ENCODE measurements at regions not wholly inside any gene's neighbourhood (a gene's known extent, or its start where the extent isn't known, plus 50 kb on each side); places are given as distances from the start of the nearest gene placed in this dataset.
"Not testable (repeated sequence)": the region's sequence is repeated elsewhere in the genome, so short reads cannot be mapped to it uniquely, and the experiment has no call there.

DNA sequence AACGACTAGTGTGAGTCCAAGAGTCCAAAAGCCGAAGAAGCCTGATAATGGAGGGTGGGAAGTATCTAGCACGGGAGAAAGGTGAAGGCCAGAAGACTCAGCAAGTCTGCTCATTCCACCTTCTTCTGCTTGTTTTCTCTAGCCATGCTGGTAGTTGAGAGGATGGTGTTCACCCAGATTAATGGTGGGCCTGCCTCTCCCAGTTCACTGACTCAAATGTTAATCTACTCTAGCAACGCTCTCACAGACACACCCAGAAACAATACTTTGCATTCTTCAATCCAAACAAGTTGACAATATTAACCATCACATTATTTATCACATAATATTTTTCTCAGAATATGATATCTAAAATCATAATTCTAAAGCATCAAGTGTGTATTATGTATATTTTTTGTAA is 1055.1 kb upstream of the PCDH10 start:
- H3K27me3 Mint-ChIP-seq (ENCODE audit: unreplicated experiment), result no peaks in the 10 kb centered on the region
- no peak overlapping the region for H3K27ac Mint-ChIP-seq (ENCODE audit: unreplicated experiment)
- peaks cover 3% of the 10 kb centered on the region for H3K9me3 Mint-ChIP-seq (ENCODE audit: unreplicated experiment)
- no peak overlapping the region for H3K4me3 Mint-ChIP-seq (ENCODE audit: unreplicated experiment)
- no peak for TF ChIP-seq CTCF (IDR thresholded peaks at IDR 0.05)
- DNase-seq (ENCODE audit: extremely low spot score, unreplicated experiment), result no peak
- no peaks in the 10 kb centered on the region for H3K4me1 Mint-ChIP-seq (ENCODE audit: unreplicated experiment)
- H3K36me3 Mint-ChIP-seq (ENCODE audit: unreplicated experiment), result no peaks in the 10 kb centered on the region

GRCh38 chr4:132097041-132097440 is 1052.1 kb upstream of the PCDH10 start:
- Mint-ChIP-seq H3K36me3 (ENCODE audit: unreplicated experiment) (no peaks in the 10 kb centered on the region), H3K9me3 (ENCODE audit: unreplicated experiment) (peaks cover 3% of the 10 kb centered on the region), H3K4me1 (ENCODE audit: unreplicated experiment) (no peaks in the 10 kb centered on the region), H3K27ac (ENCODE audit: unreplicated experiment) (no peak overlapping the region), H3K4me3 (ENCODE audit: unreplicated experiment) (no peak overlapping the region), H3K27me3 (ENCODE audit: unreplicated experiment) (no peaks in the 10 kb centered on the region)
- no peak for DNase-seq (ENCODE audit: extremely low spot score, unreplicated experiment)
- no peak for TF ChIP-seq CTCF (IDR thresholded peaks at IDR 0.05)

- Mint-ChIP-seq H3K9me3 (ENCODE audit: unreplicated experiment) (no peaks in the 10 kb centered on the region), H3K27me3 (ENCODE audit: unreplicated experiment) (no peaks in the 10 kb centered on the region), H3K36me3 (ENCODE audit: unreplicated experiment) (no peaks in the 10 kb centered on the region), H3K4me1 (ENCODE audit: unreplicated experiment) (no peaks in the 10 kb centered on the region), H3K27ac (ENCODE audit: unreplicated experiment) (no peak overlapping the region), H3K4me3 (ENCODE audit: unreplicated experiment) (no peak overlapping the region)
- no peak for TF ChIP-seq CTCF (IDR thresholded peaks at IDR 0.05)
- no peak for DNase-seq (ENCODE audit: extremely low spot score, unreplicated experiment)
Observed at GRCh38 chr4:132101526-132101925, 1047.6 kb upstream of the PCDH10 start.

DNA sequence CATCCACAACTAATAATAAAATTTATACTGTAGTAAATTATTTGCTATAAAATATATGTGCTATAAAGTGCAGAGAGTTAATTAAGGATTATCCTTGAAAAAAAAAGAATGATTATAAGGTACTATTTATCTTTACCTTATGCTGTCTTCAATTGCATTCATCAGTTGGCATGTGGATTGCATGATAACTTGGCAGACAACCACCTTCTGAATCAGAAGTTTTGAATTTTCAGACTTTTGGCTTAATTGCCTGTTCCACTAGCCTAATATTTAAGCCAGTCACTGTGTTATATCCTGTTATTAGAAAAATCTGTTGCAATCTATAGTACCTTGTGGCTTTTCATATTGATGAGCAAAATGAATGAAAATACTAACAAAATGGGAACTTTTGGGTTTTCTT is 1040.3 kb upstream of the PCDH10 start:
- Mint-ChIP-seq H3K9me3 (ENCODE audit: unreplicated experiment) (peaks cover 7% of the 10 kb centered on the region), H3K4me1 (ENCODE audit: unreplicated experiment) (no peaks in the 10 kb centered on the region), H3K27me3 (ENCODE audit: unreplicated experiment) (no peaks in the 10 kb centered on the region), H3K4me3 (ENCODE audit: unreplicated experiment) (no peak overlapping the region), H3K36me3 (ENCODE audit: unreplicated experiment) (no peaks in the 10 kb centered on the region), H3K27ac (ENCODE audit: unreplicated experiment) (no peak overlapping the region)
- DNase-seq (ENCODE audit: extremely low spot score, unreplicated experiment), result no peak
- TF ChIP-seq CTCF (IDR thresholded peaks at IDR 0.05), result no peak

GRCh38 chr4:132114885-132115284 is 1034.2 kb upstream of the PCDH10 start:
- peaks cover 7% of the 10 kb centered on the region for H3K9me3 Mint-ChIP-seq (ENCODE audit: unreplicated experiment)
- no peaks in the 10 kb centered on the region for H3K36me3 Mint-ChIP-seq (ENCODE audit: unreplicated experiment)
- no peaks in the 10 kb centered on the region for H3K27me3 Mint-ChIP-seq (ENCODE audit: unreplicated experiment)
- no peak for DNase-seq (ENCODE audit: extremely low spot score, unreplicated experiment)
- H3K27ac Mint-ChIP-seq (ENCODE audit: unreplicated experiment), result no peak overlapping the region
- no peaks in the 10 kb centered on the region for H3K4me1 Mint-ChIP-seq (ENCODE audit: unreplicated experiment)
- no peak for TF ChIP-seq CTCF (IDR thresholded peaks at IDR 0.05)
- H3K4me3 Mint-ChIP-seq (ENCODE audit: unreplicated experiment), result no peak overlapping the region

DNA sequence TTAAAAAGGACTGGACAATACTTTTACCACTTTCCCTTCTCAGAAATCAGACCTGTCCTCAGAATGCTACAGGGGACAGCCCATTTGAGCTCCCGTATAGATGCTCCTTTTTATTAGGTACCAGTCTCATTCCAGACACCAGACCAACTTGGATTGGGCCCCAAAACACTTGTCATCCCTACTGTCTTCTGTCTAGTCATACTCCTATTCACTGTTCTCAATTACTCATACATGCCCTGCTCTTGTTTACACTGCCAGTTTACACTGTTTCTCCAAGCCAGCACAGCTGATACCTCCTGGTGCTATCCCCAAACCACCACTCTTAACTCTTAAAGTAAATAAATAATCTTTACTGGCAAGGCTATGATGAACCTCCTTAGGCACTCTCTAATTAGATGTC is 1026.4 kb upstream of the PCDH10 start:
- not testable (repeated sequence) for H3K27ac Mint-ChIP-seq (ENCODE audit: unreplicated experiment); H3K27me3 Mint-ChIP-seq (ENCODE audit: unreplicated experiment); H3K36me3 Mint-ChIP-seq (ENCODE audit: unreplicated experiment); DNase-seq (ENCODE audit: extremely low spot score, unreplicated experiment); H3K4me1 Mint-ChIP-seq (ENCODE audit: unreplicated experiment); H3K4me3 Mint-ChIP-seq (ENCODE audit: unreplicated experiment); H3K9me3 Mint-ChIP-seq (ENCODE audit: unreplicated experiment)

Measured in osteocyte (in vitro differentiated cells).